HEK293T (cell line): ENCODE measurements at regions not wholly inside any gene's neighbourhood (a gene's known extent, or its start where the extent isn't known, plus 50 kb on each side); places are given as distances from the start of the nearest gene placed in this dataset.
"Not testable (repeated sequence)": the region's sequence is repeated elsewhere in the genome, so short reads cannot be mapped to it uniquely, and the experiment has no call there.

Experiments used
- BHLHE40 ChIP-seq: fragments of 450-650 bp; IDR thresholded peaks from 2 replicates; pipeline ENCODE4 v1.6.1; 2016; ENCODE audit warnings: mild to moderate bottlenecking, moderate library complexity, borderline replicate concordance
- CTBP1 ChIP-seq: fragments of 450-650 bp; IDR thresholded peaks from 2 replicates; pipeline ENCODE4 v1.6.1; 2016; ENCODE audit warnings: borderline replicate concordance
- ELF4 ChIP-seq: fragments of 450-650 bp; IDR thresholded peaks from 2 replicates; pipeline ENCODE4 v1.6.1; 2017; ENCODE audit warnings: antibody characterized with exemption
- FOXA1 ChIP-seq: fragments of 450-650 bp; IDR thresholded peaks from 2 replicates; pipeline ENCODE4 v1.6.1; 2016; ENCODE audit warnings: mild to moderate bottlenecking
- FOXM1 ChIP-seq: fragments of 450-650 bp; IDR thresholded peaks from 2 replicates; pipeline ENCODE4 v1.6.1; 2017; ENCODE audit warnings: mild to moderate bottlenecking, borderline replicate concordance
- HDGF ChIP-seq: fragments of 450-650 bp; IDR thresholded peaks from 2 replicates; pipeline ENCODE4 v1.6.1; 2017; ENCODE audit warnings: antibody characterized with exemption, borderline replicate concordance
- L3MBTL2 ChIP-seq: fragments of 450-650 bp; conservative IDR thresholded peaks from 2 replicates; pipeline ENCODE4 v1.6.1; 2016; ENCODE audit warnings: mild to moderate bottlenecking
- LEF1 ChIP-seq: fragments of 450-650 bp; IDR thresholded peaks from 2 replicates; pipeline ENCODE4 v1.6.1; 2017; ENCODE audit warnings: mild to moderate bottlenecking, borderline replicate concordance
- NFRKB ChIP-seq: fragments of 450-650 bp; IDR thresholded peaks from 2 replicates; pipeline ENCODE4 v1.6.1; 2016; ENCODE audit warnings: mild to moderate bottlenecking, moderate library complexity
- SP1 ChIP-seq: fragments of 450-650 bp; IDR thresholded peaks from 2 replicates; pipeline ENCODE4 v1.6.1; 2017
- SUZ12 ChIP-seq: fragments of 450-650 bp; IDR thresholded peaks from 2 replicates; pipeline ENCODE4 v1.6.1; 2016; ENCODE audit warnings: mild to moderate bottlenecking
- TARDBP ChIP-seq: fragments of 450-650 bp; IDR thresholded peaks from 2 replicates; pipeline ENCODE4 v1.6.1; 2016
- ZNF384 ChIP-seq: fragments of 450-650 bp; IDR thresholded peaks from 2 replicates; pipeline ENCODE4 v1.6.1; 2016
- TF ChIP-seq, protein P1 (sequence below): fragments of 450-650 bp; IDR thresholded peaks from 2 replicates; pipeline ENCODE4 v1.6.1; 2016

DNA sequence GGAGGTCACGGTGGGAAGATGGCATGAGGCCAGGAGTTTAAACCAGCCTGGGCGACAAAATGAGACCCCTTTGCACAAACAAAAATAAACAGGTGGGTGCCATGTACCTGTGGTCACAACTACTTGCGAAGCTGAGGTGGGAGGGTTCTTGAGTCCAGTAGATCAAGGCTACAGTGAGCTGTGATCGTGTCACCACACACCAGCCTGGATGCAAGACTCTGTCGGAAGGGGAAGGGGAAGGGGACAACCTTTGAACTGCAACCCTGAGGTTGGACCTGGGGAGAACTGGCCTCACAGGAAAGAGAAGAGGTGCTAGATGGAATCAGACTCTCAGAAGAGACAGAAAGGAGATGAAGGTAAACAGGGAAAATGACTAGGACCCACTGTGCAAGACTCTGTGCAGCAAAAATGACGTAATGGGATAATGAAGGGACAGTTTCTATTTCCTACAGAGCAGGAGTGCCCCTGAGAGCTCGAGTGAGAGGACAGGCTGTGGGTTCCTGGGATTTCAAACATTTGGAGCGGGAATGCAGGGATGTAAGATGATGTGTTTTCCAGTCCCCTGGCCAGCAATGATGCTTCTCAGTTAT, 131.0 kb upstream of the GRK3 start:
- not testable (repeated sequence) for TF ChIP-seq FOXA1, FOXM1, TARDBP, BHLHE40, SUZ12, CTBP1, ELF4, SP1, NFRKB, ZNF384, LEF1, HDGF, L3MBTL2
- TF ChIP-seq, protein P1, sequence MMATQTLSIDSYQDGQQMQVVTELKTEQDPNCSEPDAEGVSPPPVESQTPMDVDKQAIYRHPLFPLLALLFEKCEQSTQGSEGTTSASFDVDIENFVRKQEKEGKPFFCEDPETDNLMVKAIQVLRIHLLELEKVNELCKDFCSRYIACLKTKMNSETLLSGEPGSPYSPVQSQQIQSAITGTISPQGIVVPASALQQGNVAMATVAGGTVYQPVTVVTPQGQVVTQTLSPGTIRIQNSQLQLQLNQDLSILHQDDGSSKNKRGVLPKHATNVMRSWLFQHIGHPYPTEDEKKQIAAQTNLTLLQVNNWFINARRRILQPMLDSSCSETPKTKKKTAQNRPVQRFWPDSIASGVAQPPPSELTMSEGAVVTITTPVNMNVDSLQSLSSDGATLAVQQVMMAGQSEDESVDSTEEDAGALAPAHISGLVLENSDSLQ, result not testable (repeated sequence)
